Endothelial cell of umbilical vein (primary cell): ENCODE measurements at regions not wholly inside any gene's neighbourhood (a gene's known extent, or its start where the extent isn't known, plus 50 kb on each side); places are given as distances from the start of the nearest gene placed in this dataset.

Source experiments
- EZH2 ChIP-seq: IDR thresholded peaks from 2 replicates; pipeline ENCODE4 v1.6.1; 2012; ENCODE audit warnings: borderline replicate concordance, low read depth, mild to moderate bottlenecking, moderate library complexity, low read length, inconsistent platforms; ENCODE audit not compliant: severe bottlenecking
- POLR2A ChIP-seq: IDR thresholded peaks from 2 replicates; pipeline ENCODE4 v1.6.1; 2012; ENCODE audit warnings: low read depth, mild to moderate bottlenecking, control low read depth, low read length
- POLR2AphosphoS5 ChIP-seq: IDR thresholded peaks from 2 replicates; pipeline ENCODE4 v1.6.1; 2012; ENCODE audit warnings: low read depth, mild to moderate bottlenecking, control low read depth, low read length, moderate library complexity; ENCODE audit not compliant: insufficient read depth
- TF ChIP-seq, protein P1 (sequence below), 2 donors: IDR thresholded peaks; 1 replicate in 1 of 2; 2 replicates in 1 of 2; pipeline ENCODE4 v1.5.1; 2011; ENCODE audit warnings: low read length in 2 of 2, mild to moderate bottlenecking in 2 of 2, moderate library complexity in 2 of 2, control low read depth in 1 of 2, inconsistent platforms in 1 of 2, low read depth in 1 of 2; ENCODE audit not compliant: insufficient read depth in 1 of 2; ENCODE audit errors: extremely low read depth in 1 of 2
- TF ChIP-seq, protein P2 (sequence below): IDR thresholded peaks from 2 replicates; pipeline ENCODE4 v1.6.1; 2011; ENCODE audit not compliant: insufficient read depth, insufficient read length

DNA sequence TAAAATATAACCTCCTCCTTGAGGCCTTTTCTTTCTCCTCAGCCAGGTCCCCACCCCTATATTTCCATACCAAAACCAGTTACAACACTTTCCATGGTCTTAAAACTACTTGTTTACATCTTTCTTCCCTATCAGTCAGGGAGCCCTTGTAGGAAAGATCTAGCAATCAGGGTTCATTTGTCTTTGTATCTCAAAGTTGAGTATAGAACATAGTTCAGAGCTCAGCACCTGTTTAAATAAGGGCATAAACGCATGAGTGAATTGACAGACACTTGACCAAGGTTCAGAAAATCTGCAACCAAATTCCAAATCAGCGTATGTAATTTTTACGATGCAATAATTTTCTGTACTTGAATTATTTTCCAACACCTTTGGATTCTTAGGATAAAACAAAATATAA is 352.2 kb upstream of the MAGEB16 start:
- TF ChIP-seq EZH2 (no peak), POLR2AphosphoS5 (no peak), POLR2A (no peak)
- TF ChIP-seq, protein P1, sequence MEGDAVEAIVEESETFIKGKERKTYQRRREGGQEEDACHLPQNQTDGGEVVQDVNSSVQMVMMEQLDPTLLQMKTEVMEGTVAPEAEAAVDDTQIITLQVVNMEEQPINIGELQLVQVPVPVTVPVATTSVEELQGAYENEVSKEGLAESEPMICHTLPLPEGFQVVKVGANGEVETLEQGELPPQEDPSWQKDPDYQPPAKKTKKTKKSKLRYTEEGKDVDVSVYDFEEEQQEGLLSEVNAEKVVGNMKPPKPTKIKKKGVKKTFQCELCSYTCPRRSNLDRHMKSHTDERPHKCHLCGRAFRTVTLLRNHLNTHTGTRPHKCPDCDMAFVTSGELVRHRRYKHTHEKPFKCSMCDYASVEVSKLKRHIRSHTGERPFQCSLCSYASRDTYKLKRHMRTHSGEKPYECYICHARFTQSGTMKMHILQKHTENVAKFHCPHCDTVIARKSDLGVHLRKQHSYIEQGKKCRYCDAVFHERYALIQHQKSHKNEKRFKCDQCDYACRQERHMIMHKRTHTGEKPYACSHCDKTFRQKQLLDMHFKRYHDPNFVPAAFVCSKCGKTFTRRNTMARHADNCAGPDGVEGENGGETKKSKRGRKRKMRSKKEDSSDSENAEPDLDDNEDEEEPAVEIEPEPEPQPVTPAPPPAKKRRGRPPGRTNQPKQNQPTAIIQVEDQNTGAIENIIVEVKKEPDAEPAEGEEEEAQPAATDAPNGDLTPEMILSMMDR (IDR thresholded peaks at IDR 0.05; ENCODE audit: extremely low read depth in 1 of 2, insufficient read depth in 1 of 2, low read depth in 1 of 2, low read length in 2 of 2), result no peak
- TF ChIP-seq, protein P2, sequence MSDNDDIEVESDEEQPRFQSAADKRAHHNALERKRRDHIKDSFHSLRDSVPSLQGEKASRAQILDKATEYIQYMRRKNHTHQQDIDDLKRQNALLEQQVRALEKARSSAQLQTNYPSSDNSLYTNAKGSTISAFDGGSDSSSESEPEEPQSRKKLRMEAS, result no peak
